GM21576 (cell line): ENCODE measurements at regions not wholly inside any gene's neighbourhood (a gene's known extent, or its start where the extent isn't known, plus 50 kb on each side); places are given as distances from the start of the nearest gene placed in this dataset.
"Not testable (repeated sequence)": the region's sequence is repeated elsewhere in the genome, so short reads cannot be mapped to it uniquely, and the experiment has no call there.

Experiments used
- ATAC-seq: cut with Tn5 transposase; IDR thresholded peaks from one replicate; pipeline ENCODE4 v1.9.1; 2021; ENCODE audit warnings: mild to moderate bottlenecking, moderate library complexity; ENCODE audit not compliant: unreplicated experiment

DNA sequence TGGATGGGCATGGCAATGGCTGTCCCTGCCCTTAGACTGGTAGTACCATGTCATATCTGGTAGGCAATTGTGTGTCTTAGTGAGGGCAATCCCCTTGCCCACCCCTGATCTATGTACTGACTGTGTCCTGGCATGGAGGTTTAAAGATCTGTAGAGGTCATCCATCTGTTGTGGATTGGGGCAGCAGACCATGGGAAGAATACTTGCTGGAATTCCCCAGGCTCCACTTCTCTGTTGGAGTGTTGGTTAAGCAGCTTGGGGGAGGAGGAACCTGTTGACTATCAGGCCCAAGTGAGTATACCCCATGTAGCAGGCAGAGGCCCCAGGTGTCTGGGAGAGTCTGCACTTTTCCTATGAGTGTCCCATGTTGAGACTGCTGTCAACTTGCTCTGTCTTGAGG lies 246.7 kb upstream of the DIPK2B start:
- ATAC-seq, result no peak

DNA sequence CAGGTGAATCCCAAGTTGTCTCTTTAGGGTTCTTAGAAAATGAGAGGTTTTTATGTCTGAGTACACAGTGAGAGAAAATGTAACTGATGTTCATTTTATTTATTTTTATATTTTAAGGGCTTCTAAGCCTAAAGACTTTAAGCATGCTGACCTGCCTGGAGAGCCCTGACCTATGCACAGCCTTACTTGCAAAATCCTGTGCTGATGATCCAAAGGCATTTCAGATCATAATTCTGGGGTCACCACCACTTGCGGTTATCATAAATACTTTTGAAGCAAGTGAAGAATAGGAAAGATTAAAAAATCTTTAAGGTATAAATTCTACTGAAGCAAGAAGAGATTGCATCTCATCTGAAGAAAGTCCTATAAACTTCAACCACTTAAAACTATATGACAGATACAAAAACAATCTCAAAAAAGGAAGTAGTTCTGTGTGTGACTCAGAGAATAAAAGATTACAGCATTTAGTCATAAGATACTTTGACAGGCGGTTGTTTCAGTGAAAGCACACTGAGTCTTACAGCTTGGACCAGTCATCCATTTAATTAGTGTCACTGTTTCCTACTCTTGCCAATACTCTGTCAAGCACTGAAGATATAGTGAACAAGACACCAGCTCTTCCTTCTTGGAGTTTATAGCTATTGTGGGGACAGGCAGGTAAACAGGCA lies 245.2 kb upstream of the DIPK2B start:
- ATAC-seq, result no peak

DNA sequence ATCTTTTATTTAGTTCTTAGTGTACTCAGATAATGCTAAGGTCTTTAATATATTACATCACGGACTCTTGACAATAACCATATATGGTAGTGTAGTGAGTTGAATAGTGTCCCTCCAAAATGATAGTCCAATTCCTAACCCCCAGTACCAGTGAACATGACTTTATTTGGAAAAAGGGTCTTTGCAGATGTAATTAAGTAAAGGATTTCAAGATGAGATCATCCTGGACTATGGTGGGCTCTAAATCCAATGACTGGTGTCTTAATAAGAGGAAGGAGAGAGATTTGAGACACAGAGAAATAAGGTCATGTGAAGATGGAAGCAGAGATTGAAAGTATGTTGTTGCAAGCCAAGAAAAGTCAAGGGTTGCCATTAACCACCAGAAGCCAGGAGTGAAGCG lies 236.5 kb upstream of the DIPK2B start:
- no peak for ATAC-seq

DNA sequence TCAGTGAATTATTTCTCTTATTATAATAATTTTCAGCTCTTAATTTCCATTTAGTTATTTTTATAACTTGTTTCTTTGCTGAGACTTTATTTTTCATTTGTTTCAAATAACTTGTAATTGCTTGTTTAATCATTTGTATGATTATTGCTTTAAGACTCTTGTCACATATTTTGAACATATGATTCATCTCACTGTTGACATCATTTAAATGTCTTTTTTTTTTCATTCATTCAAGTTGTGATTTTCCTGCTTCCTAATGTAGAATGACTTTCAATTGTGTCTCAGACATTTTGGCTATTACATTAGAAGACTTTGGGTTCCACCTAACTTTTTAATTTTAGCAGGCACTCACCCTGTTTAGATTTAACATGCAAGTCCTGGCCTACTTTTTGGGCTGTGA lies 234.8 kb upstream of the DIPK2B start:
- no peak for ATAC-seq

DNA sequence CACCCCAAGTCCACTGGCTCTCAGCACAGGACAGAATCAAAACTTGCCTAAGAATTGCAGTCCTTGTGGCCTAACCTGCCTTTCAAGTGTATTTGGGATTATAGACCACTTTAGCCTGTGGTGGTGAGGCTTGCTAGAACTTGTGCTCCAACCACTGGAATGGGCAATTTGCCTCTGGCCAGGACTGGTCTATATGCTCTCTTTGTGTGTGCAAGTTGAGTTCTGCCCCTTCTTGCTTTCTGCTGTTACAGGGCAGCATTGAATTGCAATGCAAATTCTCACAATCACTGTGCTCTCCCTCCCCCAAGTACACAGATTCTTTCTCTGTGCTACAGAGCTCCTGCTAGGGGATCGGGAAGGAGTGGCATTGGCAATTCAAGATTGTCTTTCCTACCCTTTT lies 233.6 kb upstream of the DIPK2B start:
- no peak for ATAC-seq

DNA sequence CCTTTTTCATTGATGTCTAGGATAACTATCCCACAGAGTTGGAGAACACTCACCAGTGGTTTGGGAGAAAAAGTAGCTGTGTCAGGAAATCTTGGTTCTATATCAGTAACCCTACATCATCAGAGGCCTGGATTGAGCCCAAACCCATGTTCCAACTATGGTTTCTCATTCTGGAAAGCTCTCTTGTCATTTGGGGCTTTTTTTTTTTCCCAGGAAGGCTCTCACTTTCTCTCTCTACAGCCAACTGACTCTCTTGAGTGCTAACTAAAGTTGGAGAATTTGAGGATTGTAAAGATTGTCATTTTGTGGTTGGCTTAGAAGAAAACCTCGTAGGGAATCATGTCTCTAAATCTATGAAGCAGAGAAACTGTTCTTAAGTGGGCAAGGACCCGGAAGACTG lies 228.2 kb upstream of the DIPK2B start:
- no peak for ATAC-seq

DNA sequence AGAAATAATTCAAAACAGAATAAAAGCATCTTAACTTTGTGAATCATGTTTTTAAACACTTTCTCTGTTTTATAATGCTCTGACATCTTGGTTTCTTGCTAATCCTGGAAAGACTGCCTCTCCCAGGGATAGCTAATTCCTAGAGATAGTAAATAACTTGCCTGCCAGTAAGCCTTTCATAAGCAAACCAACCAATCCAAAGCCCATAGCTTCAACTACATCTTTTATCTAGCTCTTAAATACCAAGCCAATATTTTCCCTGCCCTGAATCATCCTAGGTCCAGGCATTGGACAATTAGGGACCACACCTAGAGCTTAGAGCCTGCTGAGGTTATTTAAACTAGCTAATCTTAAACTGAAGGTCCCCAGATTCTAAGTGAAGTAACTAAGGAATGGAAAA lies 223.7 kb upstream of the DIPK2B start:
- no peak for ATAC-seq

DNA sequence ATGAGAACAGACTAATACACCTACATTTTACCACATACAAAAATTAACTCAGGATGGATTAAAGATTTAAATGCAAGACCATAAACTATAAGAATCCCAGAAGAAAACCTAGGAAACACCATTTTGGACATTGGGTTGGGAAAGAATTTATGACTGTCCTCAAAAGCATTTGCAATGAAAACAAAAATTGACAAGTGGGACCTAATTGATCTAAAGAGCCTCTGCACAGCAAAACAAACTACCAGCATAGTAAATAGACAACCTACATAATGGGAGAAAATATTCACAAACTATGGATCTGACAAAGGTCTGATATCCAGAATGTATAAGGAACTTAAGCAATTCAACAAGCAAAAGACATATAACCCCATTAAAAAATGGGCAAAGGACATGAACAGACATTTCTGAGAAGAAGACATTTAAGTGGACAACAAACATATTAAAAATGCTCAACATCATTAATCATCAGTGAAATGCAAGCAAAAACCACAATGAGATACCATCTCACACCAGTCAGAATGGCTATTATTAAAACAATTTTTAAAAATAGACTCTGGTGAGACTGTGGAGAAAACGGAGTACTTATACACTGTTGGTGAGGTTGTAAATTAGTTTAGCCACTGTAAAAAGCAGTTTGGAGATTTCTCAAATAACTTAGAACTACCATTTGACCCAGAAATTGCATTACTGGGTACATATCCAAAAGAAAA lies 221.7 kb upstream of the DIPK2B start:
- ATAC-seq, result no peak

DNA sequence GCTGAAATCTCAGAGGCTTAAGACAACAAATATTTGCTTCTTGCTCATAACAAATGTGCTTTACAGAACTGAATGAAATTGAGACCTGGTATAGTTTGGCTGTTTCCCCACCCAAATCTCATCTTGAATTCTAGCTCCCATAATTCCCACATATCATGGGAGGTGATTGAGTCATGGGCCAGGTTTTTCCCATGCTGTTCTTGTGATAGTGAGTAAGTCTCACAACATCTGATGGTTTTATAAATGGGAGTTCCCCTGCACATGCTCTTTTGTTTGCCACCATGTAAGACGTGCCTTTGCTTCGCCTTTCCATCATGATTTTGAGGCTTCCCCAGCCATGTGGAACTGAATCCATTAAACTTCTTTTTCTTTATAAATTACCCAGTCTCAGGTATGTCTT lies 221.1 kb upstream of the DIPK2B start:
- no peak for ATAC-seq

DNA sequence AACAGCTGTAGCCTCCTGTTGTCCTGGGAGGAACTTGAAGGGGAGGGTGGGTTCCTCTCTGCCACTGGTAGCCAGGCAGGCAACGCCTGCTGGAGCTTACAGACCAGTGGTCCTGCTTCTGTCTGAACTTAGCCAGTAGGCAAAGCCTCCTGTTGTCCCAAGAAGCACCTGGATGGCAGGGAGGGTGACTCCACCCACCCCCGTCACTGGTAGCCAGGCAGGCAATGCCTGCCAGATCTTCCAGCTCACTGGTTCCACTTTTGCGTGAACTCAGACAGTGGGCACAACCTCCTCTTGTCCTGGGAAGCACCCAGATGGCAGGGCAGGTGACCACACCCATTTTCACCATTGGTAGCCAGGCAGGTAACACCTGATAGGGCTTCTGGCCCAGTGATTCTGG lies 203.5 kb upstream of the DIPK2B start:
- no peak for ATAC-seq

DNA sequence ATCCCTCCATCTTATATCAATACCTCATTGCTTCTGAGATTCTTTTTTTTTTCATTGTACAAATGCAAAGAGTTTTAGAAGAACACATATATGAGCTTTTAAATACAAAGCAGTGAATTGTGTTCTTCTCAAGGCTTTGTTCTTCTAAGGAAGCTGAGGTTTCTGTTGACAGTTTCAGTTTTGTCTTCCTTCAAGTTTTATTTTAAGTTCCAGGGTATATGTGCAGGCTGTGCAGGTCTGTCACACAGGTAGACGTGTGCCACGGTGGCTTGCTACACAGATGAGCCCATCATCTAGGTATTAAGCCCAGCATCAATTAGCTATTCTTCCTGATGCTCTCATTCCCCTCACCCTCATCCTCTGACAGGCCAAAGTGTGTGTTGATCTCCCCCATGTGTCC lies 201.2 kb upstream of the DIPK2B start:
- ATAC-seq, result no peak

DNA sequence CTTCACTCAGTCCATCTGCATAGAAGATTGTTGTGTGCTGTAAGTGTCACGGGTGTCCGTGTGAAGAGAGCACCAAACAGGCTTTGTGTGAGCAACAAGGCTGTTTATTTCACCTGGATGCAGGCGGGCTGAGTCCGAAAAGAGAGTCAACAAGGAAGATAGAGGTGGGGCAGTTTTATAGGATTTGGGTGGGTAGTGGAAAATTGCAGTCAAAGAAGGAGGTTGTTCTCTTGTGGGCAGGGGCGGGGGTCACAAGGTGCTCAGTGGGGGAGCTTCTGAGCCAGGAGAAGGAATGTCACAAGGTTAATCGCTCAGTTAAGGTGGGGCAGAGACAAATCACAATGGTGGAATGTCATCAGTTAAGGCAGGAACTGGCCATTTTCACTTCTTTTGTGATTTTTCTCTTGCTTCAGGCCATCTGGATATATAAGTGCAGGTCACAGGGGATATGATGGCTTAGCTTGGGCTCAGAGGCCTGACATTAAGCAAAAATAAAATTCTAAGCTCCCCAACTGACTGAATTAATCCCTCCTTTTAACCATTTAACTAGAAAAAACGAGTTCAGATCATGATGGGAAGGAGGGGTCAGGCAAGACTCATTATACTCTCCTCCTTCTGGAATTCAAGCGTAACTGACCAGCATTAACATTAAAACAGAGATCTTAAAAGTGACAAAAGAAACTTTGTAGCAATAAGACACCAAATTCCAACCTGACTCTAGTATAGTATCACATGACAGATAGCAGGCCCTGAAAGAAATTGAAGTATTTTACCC lies 200.5 kb upstream of the DIPK2B start:
- not testable (repeated sequence) for ATAC-seq

DNA sequence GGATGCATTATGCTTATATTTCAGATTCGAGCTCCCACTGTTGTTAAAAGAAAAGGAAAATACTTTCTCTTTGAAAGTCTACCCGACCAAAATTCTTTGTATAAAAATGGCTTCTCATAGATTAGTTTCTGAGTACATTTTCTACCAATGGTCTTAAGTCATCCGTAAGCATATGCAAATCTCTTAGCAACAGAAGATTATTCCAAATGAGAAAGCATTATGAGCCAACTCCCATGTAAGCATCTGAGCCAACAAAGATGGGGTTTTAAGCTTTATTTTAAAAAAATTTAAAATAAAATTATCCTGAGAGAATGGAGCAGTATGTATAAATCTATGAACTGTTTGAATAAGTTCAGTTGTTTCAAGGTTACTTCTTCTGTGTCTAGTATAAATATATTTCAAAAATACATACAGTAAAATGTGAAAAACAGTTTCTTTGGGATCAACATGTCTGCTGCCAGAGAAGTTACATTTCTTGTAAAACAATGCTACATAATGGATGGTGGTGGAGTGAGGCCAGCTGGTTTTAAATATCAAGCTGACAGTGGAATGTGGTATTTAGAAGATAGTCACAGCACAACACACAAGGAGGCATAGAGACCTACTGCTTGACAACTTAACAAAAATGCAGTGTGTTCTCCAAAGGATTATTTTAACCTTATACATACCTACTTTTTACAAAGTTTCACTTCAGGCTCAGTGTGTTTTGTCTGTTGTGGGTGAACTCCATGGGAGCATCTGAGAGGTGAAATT lies 199.5 kb upstream of the DIPK2B start:
- no peak for ATAC-seq

DNA sequence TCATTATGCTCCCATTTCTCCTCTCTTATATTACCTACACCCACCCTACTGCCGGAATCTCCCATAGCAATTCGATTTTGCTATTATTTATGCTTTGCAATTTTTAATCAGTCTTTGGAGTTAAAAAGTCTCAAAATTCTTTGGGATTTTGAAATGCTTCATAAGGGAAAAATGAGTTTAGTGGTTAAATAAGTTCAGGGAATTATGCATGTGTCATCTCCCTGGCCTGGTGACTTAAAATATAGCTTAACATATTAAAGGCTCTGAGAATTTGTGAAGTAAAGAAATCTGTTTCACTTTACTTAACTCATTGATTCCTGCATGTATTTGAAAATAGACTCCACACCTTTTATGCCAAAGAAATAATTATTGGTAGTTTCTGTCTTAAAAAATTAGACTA lies 185.1 kb upstream of the DIPK2B start:
- no peak for ATAC-seq

DNA sequence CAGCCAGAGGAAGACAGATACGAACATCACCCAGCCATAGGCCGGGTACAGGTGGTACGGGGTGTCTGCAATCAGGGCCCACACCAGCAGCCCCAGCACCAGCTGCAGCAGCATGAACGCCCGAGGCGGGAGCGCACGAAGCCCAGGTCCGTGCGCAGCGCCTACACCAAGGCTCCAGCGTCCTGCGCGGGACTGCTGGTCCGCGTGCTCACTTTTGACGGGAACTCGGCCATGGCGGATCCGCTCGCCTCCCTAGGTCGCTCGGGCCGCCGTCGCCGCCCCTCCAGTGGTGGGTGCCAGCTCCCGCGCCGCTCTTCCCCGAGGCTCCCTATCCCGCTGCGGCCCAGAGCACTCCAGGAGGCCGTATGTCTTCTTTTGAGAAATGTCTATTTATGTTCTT lies 181.2 kb upstream of the DIPK2B start:
- no peak for ATAC-seq

DNA sequence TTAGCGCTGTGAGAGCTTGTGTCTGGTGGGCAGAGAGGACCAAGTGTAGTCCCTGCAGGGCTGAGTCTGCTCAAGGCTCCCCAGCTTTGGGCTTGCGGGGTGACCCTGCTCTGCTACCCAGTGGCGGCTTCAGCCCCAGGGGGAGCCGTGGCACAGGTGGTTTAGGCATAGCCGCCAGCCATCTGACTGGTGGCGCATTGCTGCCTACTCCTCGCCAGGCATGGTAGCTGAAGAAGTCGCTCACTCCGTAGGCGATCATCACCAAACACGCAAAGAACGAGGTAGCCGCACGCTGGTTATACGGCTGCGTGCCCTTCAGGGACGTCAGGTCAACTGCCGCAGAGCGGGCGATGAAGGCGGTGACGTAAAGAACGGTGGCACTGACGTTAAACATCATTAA lies 180.7 kb upstream of the DIPK2B start:
- no peak for ATAC-seq

DNA sequence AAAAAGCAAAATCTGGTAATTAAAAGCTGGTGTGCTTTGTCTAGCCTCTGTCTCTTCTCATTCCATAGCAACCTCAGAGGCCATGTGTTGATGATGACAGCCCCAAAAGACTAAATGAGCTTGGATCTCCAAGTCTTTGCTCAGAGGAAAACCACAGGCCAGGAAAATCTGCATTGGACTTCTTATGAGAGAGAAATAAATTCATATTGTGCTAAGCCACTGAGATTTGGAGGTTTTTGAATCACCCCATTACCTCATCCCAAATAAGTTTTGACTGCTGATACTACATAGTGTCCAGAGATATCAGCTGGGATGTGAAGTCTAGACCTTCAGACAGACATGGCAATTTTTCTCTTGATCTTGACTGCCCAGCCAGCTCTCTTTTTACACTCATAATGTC lies 178.6 kb upstream of the DIPK2B start:
- no peak for ATAC-seq

DNA sequence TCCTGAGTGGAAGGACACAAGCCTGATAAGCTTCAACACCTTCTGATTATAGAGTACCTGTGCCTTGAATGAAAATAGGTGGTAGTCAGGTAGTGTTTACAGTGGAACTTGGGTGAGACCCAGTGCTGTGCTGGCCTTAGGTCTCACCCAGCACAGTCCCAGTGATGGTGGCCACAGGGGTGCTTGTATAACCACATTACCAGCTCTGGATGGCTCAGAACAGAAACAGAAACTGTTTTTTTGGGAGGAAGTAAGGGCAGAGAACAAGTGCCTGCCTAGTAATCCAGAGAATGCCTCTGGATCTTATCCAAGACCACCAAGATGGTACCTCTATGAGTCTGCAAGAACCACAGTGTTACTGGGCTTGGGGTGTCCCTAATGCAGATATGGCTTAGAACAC lies 171.5 kb upstream of the DIPK2B start:
- no peak for ATAC-seq

DNA sequence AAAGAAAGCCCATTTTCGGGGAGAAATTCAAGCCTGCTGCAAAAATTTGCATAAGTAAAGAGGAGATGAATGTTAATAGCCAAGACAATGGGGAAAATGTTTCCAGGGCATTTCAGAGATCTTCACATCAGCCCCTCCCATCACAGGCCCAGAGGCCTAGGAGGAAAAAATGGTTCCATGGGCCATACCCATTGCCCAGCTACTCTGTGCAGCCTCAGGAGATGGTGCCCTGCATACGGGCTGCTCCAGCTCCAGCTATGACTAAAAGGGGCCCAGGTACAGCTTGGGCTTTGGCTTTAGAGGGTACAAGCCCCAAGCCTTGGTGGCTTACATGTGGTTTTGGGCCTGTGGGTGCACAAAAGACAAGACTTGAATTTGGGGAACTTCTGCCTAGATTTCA lies 168.0 kb upstream of the DIPK2B start:
- no peak for ATAC-seq

DNA sequence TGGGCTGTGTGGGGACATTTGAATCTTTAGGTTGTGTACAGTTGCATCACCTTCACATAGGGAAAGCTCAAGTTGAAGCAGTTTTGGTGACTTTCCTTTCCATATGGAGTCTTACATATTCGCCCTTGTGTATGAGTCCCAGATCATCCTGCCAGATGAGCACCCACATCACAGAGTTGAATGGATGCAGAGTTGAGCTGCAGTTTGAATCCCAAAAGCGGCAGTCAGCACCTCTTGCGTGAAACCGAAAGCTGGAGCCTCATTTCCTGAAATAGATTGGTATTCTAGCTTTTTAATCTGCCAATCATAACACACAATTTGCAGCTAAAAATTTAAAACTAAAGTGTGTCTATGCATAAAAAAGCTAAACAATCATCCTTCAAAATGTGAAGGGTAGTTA lies 162.9 kb upstream of the DIPK2B start:
- ATAC-seq, result no peak

DNA sequence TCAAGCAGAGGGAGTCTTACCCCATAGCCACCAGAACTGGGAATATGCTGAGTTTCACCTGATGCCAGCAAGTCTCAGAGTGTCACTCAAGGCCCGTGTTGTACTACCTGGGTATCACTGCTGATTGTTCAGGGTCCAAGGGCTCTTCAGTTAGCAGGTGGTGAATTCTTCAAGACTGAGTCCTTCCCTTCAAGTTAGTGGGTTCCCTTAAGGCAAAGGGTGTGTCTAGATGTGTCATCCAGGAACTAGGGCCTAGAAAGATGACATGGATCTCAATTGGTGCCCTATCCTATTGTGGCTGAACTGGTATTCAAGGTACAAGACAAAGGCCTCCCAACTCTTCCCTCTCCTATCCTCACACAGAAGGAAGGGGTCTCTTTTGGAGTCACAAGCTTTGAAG lies 159.9 kb upstream of the DIPK2B start:
- no peak for ATAC-seq
